ENCODE measurements at regions not wholly inside any gene's neighbourhood (a gene's known extent, or its start where the extent isn't known, plus 50 kb on each side); places are given as distances from the start of the nearest gene placed in this dataset.

DNA sequence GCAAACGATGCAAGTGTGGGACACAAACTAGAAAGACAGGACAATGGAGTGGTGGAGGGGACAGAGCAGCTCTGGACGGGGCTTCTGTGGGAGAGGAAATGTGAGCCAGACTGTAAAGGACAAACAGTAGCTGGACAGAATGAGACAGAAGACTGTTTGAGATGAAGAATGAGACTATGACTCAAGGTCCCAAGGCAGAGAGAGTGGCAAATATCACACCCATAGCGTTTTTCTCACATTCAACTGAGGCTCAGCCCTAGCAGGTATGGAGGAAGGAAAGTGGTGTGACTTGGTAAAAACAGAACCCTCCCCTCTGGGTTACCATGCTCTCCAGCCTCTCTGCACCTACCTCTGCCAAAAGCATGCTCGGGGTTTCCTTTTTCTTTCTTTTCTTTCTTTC, 96.5 kb downstream of the RPL27A start:
- no peak overlapping the region for H3K4me3 ChIP-seq (ENCODE audit: low read depth, low read length)
- no peak for TF ChIP-seq CTCF (IDR thresholded peaks at IDR 0.05; ENCODE audit: low read depth, low read length)

DNA sequence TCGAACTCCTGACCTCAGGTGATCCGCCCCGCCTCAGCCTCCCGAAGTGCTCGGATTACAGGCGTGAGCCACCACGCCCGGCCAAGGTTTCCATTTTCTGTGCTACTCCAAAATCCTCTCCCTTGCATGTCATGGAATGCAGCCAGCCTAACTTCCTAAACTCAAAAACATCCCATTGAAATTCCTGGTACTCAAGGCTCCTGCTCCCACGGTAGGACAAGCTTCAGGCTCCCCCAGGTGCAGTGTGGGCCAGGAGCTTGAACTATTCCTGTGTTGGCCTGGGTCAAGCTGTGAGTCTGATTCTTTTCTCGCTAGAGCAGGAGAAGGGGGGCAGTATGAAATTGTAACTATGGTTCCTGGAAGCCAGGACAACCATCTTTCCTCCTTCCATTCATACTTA, 97.1 kb downstream of the RPL27A start:
- H3K4me3 ChIP-seq (ENCODE audit: low read depth, low read length) = no peak overlapping the region
- TF ChIP-seq CTCF (IDR thresholded peaks at IDR 0.05; ENCODE audit: low read depth, low read length) = no peak

DNA sequence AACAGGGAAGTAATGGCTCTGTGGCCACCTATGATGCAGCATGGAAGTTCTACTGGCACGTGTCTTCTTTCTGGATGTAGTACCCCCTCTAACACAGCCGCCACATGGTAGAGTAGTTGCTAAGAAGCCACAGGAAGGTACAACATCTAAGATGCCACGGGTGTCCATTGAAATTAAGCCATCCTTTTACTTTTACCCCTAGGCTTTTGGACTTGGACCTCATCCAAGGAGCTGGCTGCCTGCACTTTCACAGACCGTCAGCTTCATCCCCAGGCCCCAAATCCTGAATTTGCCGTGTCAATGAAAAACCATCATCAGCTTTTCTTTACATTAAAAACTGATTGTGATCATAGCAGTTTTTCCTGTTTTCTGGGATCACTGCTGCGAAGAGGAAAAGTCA, 102.4 kb downstream of the RPL27A start:
- no peak overlapping the region for H3K4me3 ChIP-seq (ENCODE audit: low read depth, low read length)
- no peak for TF ChIP-seq CTCF (IDR thresholded peaks at IDR 0.05; ENCODE audit: low read depth, low read length)

DNA sequence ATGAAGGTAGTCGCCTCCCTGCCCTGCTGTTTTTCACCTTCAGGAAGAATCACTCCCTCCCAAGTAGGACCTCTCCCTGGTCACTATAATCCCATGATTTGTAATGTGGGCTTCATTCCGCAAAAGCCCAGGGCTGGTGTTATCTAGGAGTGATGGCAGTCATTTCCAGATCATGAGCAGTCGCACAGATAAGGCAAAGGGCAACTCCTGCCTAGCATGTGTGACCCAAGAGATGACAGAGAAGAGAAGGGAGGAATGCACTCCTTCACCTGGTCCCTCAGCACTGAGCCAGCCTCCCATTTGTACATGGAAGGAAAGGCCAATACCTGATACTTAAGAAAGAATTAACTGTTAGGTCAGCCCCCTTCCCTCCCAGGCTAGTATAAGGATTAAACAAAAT, 102.9 kb downstream of the RPL27A start:
- no peak overlapping the region for H3K4me3 ChIP-seq (ENCODE audit: low read depth, low read length)
- no peak for TF ChIP-seq CTCF (IDR thresholded peaks at IDR 0.05; ENCODE audit: low read depth, low read length)

GRCh38 chr11:8785998-8786397, 103.4 kb downstream of the RPL27A start:
- no peak overlapping the region for H3K4me3 ChIP-seq (ENCODE audit: low read depth, low read length)
- no peak for TF ChIP-seq CTCF (IDR thresholded peaks at IDR 0.05; ENCODE audit: low read depth, low read length)

GRCh38 chr11:8786933-8787332, 104.3 kb downstream of the RPL27A start:
- TF ChIP-seq CTCF (IDR thresholded peaks at IDR 0.05; ENCODE audit: low read depth, low read length) = no peak

DNA sequence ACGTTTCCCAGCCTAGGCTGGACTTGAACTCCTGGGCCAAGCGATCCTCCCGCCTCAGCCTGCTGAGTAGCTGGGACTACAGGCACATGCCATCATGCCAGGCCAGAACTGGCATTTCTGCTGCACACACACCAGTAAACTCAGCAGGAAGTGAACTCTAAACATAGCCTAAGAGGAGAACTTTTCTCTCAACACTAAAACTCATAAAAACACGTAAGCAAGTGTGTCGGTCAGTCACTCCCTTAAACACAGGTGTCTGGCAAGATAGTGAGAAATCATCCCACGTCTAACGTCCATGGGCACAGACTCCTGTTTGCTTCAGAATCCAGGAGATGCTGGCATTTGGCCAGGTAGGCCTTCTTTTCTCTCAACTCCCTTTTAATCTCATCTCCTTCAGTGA, 104.8 kb downstream of the RPL27A start:
- no peak overlapping the region for H3K4me3 ChIP-seq (ENCODE audit: low read depth, low read length)
- TF ChIP-seq CTCF (IDR thresholded peaks at IDR 0.05; ENCODE audit: low read depth, low read length) = no peak

More at GRCh38 chr11:8786933-8787332, 104.3 kb downstream of the RPL27A start:
- H3K4me3 ChIP-seq (ENCODE audit: low read depth, low read length) = no peak overlapping the region
